Neutrophil (primary cell): ENCODE measurements at regions not wholly inside any gene's neighbourhood (a gene's known extent, or its start where the extent isn't known, plus 50 kb on each side); places are given as distances from the start of the nearest gene placed in this dataset.

Experiments
- H3K27ac ChIP-seq: fragments of 200-600 bp; sonication (generic); 2 replicates; pipeline ENCODE4 v1.5.1; 2016; ENCODE audit warnings: mild to moderate bottlenecking, moderate library complexity
- H3K27me3 ChIP-seq: fragments of 200-600 bp; sonication (generic); 2 replicates; pipeline ENCODE4 v1.6.0; 2016; ENCODE audit warnings: mild to moderate bottlenecking
- H3K36me3 ChIP-seq: fragments of 200-600 bp; sonication (generic); 2 replicates; pipeline ENCODE4 v1.5.1; 2017
- H3K4me1 ChIP-seq, 2 experiments: fragments of 200-600 bp in 1 of 2; sonication (generic) in 1 of 2; 1 replicate in 1 of 2; 2 replicates in 1 of 2; pipeline versions ENCODE4 v1.5.1 to v1.6.1; 2013 to 2016; ENCODE audit warnings: low read depth in 1 of 2, low read length in 1 of 2, mild to moderate bottlenecking in 1 of 2, moderate library complexity in 1 of 2; ENCODE audit not compliant: control insufficient read depth in 1 of 2, insufficient read depth in 1 of 2
- H3K4me3 ChIP-seq, 2 experiments: fragments of 200-600 bp in 1 of 2; sonication (generic) in 1 of 2; 1 replicate in 1 of 2; 2 replicates in 1 of 2; pipeline ENCODE4 v1.5.1; 2013 to 2016; ENCODE audit warnings: low read depth in 1 of 2, low read length in 1 of 2, mild to moderate bottlenecking in 1 of 2, moderate library complexity in 1 of 2
- H3K9me3 ChIP-seq: fragments of 200-600 bp; sonication (generic); 2 replicates; pipeline ENCODE4 v1.5.1; 2016
- TF ChIP-seq, protein P1 (sequence below): fragments of 200-600 bp; sonication (generic); IDR thresholded peaks from 2 replicates; pipeline ENCODE4 v1.5.1; 2016; ENCODE audit warnings: antibody characterized with exemption

DNA sequence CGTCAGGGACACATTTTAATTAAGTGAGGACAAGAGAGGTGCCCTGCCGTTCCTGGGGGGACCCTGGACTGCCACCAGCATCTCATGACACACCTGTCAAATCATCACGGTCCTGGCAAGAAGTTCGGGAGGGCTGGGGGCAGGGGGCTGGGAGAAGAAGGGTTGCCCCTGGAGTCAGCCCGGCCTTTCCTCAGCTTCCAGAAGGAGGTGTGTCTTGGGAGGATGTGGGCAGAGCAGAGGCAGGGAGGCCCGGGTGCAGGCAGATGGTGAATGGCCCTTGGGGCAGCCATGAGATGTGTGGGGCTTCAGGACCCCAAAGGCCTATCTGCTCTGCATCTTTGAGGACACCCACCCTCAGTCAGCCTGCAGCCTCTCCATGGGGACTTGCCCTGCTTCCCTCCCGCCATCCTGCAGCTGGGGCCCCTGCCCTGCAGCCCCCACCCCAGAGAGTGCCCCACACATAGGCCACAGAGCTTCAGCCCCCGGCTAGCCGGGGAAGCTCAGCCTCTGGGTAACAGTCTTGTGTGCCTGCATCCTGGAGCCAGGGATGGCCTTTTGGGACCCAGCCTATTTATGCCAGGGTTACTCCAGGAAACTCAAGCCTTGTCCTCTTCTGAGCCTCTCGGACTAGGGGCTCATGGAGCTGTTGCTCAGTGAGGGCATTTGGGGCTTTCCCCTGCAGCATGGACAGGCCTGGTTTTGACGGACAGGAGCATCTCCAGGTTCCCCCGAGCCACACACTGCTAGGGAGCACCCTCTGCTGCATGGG lies 178.5 kb downstream of the KIF26A start:
- TF ChIP-seq, protein P1, sequence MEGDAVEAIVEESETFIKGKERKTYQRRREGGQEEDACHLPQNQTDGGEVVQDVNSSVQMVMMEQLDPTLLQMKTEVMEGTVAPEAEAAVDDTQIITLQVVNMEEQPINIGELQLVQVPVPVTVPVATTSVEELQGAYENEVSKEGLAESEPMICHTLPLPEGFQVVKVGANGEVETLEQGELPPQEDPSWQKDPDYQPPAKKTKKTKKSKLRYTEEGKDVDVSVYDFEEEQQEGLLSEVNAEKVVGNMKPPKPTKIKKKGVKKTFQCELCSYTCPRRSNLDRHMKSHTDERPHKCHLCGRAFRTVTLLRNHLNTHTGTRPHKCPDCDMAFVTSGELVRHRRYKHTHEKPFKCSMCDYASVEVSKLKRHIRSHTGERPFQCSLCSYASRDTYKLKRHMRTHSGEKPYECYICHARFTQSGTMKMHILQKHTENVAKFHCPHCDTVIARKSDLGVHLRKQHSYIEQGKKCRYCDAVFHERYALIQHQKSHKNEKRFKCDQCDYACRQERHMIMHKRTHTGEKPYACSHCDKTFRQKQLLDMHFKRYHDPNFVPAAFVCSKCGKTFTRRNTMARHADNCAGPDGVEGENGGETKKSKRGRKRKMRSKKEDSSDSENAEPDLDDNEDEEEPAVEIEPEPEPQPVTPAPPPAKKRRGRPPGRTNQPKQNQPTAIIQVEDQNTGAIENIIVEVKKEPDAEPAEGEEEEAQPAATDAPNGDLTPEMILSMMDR: no peak
- H3K27me3 ChIP-seq: peaks cover 12% of the 10 kb centered on the region
- no peak overlapping the region for H3K27ac ChIP-seq
- H3K9me3 ChIP-seq: no peaks in the 10 kb centered on the region
- H3K4me1 ChIP-seq: no peaks in the 10 kb centered on the region
- H3K36me3 ChIP-seq: no peaks in the 10 kb centered on the region
- H3K4me3 ChIP-seq: no peak overlapping the region

DNA sequence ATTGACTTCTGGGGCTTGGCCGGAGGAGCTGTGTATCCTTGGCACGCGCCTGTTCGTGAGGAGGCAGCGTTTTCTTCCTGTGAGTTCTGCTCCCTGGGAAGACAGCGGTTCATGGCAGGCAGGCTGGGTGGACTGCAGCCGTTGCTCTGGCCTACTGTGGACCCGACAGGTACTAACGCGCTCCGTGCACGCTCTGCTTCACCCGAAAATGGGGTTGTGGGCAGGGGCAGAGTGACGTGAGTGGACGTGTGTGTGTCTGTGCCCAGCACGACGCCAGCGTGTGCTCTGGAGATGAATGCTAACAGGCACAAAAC lies 179.1 kb downstream of the KIF26A start:
- H3K9me3 ChIP-seq: no peaks in the 10 kb centered on the region
- no peak overlapping the region for H3K27ac ChIP-seq
- TF ChIP-seq, protein P1: no peak
- H3K4me3 ChIP-seq: no peak overlapping the region
- H3K27me3 ChIP-seq: peaks cover 12% of the 10 kb centered on the region
- H3K4me1 ChIP-seq: no peaks in the 10 kb centered on the region
- no peaks in the 10 kb centered on the region for H3K36me3 ChIP-seq

DNA sequence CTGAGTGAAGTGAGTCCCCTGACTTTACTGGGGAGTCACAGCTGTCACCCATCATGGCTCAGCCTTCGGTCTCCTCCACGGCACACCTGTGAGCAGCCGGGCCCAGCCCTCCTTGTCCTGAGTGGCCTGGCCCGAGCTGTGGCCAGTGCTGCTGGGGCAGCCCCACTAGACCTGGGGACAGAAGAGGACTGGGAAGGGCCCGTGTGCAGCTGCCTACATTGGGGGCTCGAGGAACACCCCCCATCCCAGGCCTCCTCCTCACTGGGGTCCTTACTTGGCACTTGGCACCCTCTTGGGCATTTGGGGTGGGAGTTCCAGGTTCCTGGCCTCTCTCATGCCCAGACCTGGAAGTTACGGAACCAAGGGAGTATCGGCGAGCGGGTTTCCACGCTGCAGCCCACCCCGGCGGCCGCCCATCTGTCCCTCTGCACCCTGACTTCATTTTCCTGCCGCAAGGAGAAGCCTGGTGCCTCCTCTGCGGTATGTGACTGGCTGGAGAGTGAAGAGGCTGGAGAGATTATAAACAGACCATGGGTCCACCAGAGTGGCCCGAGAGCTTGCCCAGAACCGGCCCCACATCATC lies 179.7 kb downstream of the KIF26A start:
- Histone ChIP-seq H3K9me3 (no peaks in the 10 kb centered on the region), H3K4me1 (no peaks in the 10 kb centered on the region), H3K27ac (no peak overlapping the region), H3K4me3 (no peak overlapping the region), H3K27me3 (peaks cover 12% of the 10 kb centered on the region), H3K36me3 (no peaks in the 10 kb centered on the region)
- TF ChIP-seq, protein P1: no peak

DNA sequence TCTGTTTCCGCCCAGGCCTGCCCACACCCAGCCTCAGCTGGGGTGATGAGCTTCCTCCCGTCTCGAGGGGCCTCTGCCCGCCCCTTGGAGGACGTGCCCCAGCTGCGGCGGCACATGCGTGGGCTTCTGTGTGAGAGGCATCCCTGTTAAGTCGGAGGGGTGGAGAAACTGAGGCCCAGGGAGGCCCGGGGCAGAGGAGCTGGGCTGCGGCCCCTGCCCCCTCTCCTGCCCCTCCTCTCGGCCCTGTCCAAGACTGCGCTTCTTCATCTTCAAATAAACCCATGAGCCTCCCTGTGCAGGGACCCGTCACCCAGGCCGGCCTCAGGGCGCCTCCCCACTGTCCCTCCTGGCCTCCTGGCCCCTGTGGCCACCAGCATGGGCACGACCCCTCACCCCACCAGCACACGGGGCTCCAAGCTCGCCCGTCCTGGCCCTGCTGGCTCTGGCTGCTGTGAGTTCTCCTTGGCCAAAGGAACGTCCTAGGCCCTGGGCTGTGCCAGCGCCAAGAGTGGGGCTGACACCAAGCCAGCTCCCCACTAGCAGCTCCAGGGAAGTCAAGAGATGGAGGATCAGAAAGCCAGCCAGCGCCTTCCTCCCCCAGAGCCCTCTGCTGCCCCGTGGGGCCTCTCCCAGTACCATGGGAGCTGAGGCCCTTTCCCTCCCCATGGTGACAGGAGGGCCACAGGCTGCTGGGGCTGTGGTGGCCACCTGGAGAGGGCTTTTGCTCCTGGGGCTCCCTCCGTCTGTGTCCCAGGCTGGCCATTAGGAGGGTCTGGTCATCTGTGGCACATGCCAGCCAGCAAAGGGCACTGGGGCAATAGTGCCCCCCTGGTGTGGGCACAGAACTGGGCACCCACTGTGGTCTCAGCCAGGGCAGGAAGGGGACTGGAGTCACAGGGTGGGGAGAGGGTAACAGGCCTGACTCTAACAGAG lies 180.4 kb downstream of the KIF26A start:
- Histone ChIP-seq H3K4me3 (no peak overlapping the region), H3K9me3 (no peaks in the 10 kb centered on the region), H3K36me3 (no peaks in the 10 kb centered on the region), H3K4me1 (no peaks in the 10 kb centered on the region), H3K27me3 (peaks cover 12% of the 10 kb centered on the region), H3K27ac (no peak overlapping the region)
- TF ChIP-seq, protein P1: no peak

DNA sequence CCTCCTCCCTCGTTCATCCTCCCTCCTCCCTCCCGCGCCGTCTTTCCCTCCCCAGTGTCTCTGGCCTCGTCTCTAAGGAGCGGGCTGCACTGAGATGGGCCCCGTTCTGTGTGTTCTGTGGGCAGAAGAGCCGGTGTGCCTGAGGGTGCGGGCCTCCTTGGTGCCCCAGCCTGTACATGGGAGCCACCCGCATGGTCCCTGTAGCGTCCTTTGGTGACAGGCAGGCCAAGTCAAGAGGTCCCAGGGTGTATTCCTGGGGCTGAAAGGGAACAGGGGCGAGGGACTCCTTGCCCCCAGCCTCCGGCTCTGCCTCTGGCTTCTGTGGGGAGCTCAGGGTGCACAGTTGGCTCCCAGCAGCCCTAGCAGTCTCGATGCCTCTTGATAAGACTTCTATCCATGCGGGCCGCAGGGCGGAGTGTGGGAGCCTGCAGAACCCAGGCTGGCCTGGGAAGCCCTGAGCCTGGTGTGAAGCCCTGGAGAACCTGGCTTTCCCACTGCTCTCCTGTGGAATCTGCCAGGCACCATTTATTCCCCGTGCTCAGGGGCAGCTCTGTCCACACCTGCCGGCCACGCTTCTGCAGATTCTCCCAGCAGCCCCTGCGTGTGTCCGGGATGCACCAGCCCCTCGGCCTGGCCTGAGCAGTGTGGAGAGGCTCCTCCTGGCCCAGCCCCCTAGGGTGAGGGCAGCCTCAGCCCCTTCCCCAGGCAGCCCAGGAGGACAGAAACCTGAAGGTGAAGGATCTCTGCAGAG lies 181.3 kb downstream of the KIF26A start:
- H3K27me3 ChIP-seq: peaks cover 12% of the 10 kb centered on the region
- H3K4me1 ChIP-seq: no peaks in the 10 kb centered on the region
- no peak overlapping the region for H3K4me3 ChIP-seq
- H3K9me3 ChIP-seq: no peaks in the 10 kb centered on the region
- TF ChIP-seq, protein P1: no peak
- no peak overlapping the region for H3K27ac ChIP-seq
- H3K36me3 ChIP-seq: no peaks in the 10 kb centered on the region
